GM21529 (cell line): ENCODE measurements at regions not wholly inside any gene's neighbourhood (a gene's known extent, or its start where the extent isn't known, plus 50 kb on each side); places are given as distances from the start of the nearest gene placed in this dataset.
"Not testable (repeated sequence)": the region's sequence is repeated elsewhere in the genome, so short reads cannot be mapped to it uniquely, and the experiment has no call there.

Experiments used
- ATAC-seq: cut with Tn5 transposase; IDR thresholded peaks from one replicate; pipeline ENCODE4 v1.9.1; 2021; ENCODE audit not compliant: unreplicated experiment

- ATAC-seq, result no peak
Measured at GRCh38 chr2:62335612-62336011, 139.7 kb downstream of the B3GNT2 start.

DNA sequence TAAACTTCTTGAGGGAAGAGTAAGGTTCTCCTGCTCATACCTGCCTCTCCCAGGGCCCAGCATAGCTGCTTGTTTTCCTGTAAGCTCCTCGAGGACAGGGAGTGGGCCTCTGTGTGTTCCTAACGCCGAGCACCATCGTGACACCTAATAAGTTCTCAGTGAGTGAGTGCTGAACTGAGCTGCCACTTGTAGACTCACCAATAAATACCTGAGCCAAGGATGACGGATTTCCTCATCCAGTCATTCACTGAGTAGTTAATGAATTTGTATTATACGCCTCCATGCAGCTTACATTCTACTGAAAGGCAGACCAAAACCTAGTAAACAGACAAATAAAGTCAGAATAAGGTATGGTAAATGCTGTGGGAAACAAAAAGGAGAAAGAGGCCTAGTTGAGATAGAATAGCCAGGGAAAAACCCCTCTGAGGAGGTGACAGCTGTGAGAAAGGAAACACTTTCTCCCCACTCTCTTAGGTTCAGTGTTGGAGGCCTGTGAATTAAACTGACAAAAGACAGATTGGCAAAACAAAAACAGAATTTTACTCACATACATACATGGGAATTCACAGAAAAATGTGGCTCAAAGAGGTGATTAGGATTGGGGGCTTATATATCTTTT, 138.6 kb downstream of the B3GNT2 start:
- peak; percentile 88 for ATAC-seq

DNA sequence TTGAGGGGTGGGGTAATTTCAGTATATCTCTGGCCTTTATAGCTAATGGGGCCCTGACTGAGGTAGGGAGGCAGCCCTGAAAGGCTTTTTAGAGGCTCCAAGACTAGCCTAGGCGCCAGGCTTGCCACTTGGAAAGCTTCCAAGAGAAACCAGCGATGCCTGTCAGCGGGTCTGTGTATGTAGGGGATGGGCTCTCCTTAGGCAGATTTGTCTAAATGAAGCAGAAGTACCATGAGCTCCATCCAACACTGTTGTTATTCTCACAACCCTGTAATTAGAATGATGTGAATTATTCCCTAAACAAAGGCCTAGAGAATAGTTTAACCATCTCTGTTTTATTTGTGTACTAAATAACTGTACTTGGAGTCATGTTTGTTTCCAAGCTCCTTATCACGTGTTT, 138.1 kb downstream of the B3GNT2 start:
- ATAC-seq, result no peak

DNA sequence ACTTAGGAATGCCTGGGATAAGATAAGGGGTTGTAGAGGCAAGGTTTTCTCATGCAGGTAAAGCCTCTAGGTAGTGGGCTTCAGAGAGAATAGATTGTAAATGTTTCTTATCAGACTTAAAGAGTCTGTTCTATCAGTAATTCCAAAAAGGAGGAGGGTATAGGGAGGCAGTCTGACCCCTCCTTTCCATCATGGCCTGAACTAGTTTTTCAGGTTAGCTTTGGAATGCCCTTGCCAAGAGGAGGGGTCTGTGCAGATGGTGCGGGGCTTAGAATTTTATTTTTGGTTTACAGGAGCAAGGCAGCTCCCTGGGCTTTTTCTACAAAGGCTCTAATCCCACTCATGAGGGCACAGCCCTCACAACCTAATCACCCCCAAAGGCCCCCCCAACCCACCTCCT, 135.0 kb downstream of the B3GNT2 start:
- no peak for ATAC-seq

DNA sequence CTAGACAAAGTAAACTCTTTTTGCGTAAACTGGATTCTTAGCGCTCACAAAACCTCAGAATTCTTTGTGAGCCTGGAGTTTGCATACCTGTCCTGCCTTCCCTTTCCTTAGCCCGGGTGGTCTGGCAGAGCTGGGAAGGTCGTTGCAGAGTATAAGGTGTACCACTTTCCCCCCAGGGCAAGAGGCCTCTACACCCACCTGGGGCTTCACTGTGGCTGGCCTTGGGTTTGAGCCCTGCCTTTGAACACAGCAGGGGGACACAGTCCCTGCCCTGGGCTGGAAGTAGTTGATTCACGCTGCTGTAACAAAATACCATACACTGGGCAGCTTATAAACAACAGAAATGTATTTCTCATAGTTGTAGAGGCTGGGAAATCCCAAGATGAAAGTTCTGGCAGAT, 133.9 kb downstream of the B3GNT2 start:
- ATAC-seq, result no peak

- ATAC-seq, result no peak
Measured at GRCh38 chr2:62326735-62327134, 130.8 kb downstream of the B3GNT2 start.

DNA sequence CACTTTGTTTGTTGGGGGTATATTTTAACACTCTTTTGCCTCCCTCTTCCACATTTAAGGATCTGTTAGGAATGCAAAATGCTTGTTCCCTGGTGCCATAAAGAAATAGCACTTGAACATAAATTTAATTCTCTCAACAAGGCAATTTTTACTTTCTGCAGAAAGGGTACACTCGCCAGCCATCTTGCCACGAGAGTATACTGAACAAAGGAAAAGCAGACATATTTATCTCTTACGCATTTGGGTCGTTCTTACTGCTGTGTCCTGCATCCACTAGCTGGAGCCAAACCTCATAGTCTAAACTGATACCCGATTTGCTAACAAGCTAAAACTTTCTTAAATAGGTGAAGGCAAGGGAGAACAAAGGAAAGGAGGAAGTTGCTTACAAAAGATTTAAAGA, 129.5 kb downstream of the B3GNT2 start:
- no peak for ATAC-seq

GRCh38 chr2:62321380-62322289, 125.7 kb downstream of the B3GNT2 start:
- ATAC-seq, result peak; percentile 54

DNA sequence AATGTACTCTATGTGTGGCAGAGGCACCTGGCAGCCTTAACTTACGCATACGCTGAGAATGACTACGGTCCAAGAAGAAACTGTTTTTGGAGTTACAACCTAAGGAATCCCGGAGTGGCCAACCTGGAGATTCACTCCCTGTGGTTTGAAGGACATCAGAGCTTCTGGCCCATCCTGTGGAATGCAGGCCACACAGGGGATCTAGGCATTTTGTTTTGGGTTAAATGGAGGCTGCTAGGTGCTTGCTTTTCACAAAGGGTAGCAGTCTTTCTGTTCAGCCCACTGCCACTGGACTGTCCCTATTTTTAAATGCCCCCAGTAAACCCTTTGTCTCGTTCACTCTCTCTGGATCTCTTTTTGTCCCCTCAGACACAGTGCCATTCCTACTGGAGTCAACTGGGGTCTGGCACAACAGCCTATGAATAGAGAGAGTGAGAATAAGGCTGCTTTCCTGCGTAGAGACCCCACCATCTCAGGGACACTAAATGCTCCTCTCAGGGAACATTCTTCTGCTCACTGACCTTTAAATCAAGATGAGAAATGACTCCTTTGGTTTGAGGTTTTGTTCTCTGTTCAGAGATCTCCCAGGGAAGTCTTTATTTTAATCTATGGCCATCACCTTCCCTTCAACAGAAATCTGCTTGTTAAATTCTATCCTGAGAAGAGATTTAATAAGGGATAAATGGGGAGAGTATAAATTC, 124.9 kb downstream of the B3GNT2 start:
- no peak for ATAC-seq

GRCh38 chr2:62320137-62320536, 124.2 kb downstream of the B3GNT2 start:
- not testable (repeated sequence) for ATAC-seq

DNA sequence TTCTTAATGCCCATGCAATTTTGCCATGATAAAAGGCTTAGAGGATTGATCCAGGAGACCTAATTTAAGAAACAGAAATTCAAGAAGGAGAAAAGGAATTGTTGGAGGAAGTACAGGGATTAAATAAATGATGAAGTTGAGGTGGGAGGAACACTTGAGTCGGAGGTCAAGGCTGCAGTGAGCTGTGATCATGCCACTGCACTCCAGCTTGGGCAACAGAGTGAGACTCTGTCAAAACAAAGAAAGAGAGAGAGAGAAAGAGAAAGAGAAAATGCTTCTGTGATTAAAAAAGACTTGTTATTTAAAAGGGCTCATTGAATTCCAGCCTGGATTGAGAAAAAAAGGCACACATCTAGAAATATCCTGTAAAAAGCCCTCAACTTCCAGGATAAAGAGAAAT, 123.2 kb downstream of the B3GNT2 start:
- ATAC-seq, result no peak

- ATAC-seq, result no peak
Measured at GRCh38 chr2:62315476-62315875, 119.6 kb downstream of the B3GNT2 start.

- no peak for ATAC-seq
Measured at GRCh38 chr2:62314291-62314690, 118.4 kb downstream of the B3GNT2 start.

- ATAC-seq, result peak; percentile 74
Measured at GRCh38 chr2:62313449-62314227, 117.7 kb downstream of the B3GNT2 start.

GRCh38 chr2:62309465-62310091, 113.7 kb downstream of the B3GNT2 start:
- peak; percentile 54 for ATAC-seq

- ATAC-seq, result no peak
Measured at GRCh38 chr2:62309081-62309464, 113.2 kb downstream of the B3GNT2 start.

GRCh38 chr2:62307469-62308389, 111.8 kb downstream of the B3GNT2 start:
- ATAC-seq, result no peak

DNA sequence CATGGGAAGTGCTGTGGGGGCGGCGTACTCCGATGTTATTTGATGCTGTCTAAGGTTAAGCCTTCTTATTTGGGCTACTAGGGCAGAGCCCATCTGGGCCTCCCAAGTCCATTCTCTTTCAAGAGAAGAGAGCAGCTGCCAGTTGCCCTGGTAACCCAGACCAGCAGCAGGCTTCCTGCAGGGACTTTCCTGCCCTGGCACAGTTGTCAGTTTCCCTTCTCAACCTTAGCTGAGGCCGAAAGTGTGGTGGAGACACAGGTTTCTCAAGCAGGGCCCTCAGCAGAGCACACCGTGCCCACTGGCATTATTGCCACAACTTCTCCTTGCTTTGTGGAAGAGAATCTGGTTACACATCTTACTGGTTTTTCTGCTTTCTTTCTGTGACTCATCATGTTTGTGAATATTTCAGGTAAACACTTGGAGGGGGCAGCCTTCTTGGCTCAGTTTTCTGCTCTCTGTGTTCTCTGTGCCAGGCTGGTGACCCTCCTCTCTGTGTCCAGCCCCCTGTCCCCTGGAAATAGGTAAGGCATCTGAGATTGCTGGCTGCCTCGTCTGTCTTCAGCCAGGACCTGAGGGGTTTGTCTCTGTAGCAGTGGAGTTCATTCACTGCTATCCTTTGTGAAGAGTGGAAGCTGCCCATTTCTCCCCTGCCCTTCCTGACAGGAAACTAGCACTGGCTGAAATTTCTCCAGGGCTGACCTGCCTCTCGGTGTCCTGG, 111.0 kb downstream of the B3GNT2 start:
- ATAC-seq, result peak; percentile 34
